ENCODE measurements at regions not wholly inside any gene's neighbourhood (a gene's known extent, or its start where the extent isn't known, plus 50 kb on each side); places are given as distances from the start of the nearest gene placed in this dataset.

- no peak for DNase-seq
Observed at GRCh38 chr13:93144031-93144430, 82.6 kb upstream of the GPC6 start.

- no peak for DNase-seq
Observed at GRCh38 chr13:93145199-93145598, 81.4 kb upstream of the GPC6 start.

GRCh38 chr13:93146584-93147297 lies 79.9 kb upstream of the GPC6 start:
- DNase-seq: peak; percentile 80

- DNase-seq: no peak
Observed at GRCh38 chr13:93147298-93147645, 79.3 kb upstream of the GPC6 start.

- DNase-seq: no peak
Observed at GRCh38 chr13:93147946-93148345, 78.7 kb upstream of the GPC6 start.

GRCh38 chr13:93151277-93151676 lies 75.3 kb upstream of the GPC6 start:
- DNase-seq: peak; percentile 88

- DNase-seq: no peak
Observed at GRCh38 chr13:93158565-93158964, 68.0 kb upstream of the GPC6 start.

GRCh38 chr13:93169980-93170379 lies 56.6 kb upstream of the GPC6 start:
- DNase-seq: peak; percentile 52

GRCh38 chr13:93172109-93172508 lies 54.5 kb upstream of the GPC6 start:
- DNase-seq: no peak

GRCh38 chr13:93173654-93174053 lies 53.0 kb upstream of the GPC6 start:
- DNase-seq: peak; percentile 49

- no peak for DNase-seq
Observed at GRCh38 chr13:93174260-93174659, 52.3 kb upstream of the GPC6 start.

Data from fibroblast of skin of back (primary cell).